Stimulated activated effector memory CD8-positive, alpha-beta T cell treated with anti-CD3 and anti-CD28 coated beads, Interleukin-12 subunit alpha, Interleukin-12 subunit beta, amount 100 ng/mL, for 72 hours (primary cell): ENCODE measurements at regions not wholly inside any gene's neighbourhood (a gene's known extent, or its start where the extent isn't known, plus 50 kb on each side); places are given as distances from the start of the nearest gene placed in this dataset.

ENCODE experiments used
- ATAC-seq: fragments of 150-1000 bp; cut with Tn5 transposase; 2 replicates; pipeline ENCODE4 v1.10.0; 2021
- DNase-seq, 2 donors: peaks; one replicate each; pipeline ENCODE4 v3.0.0; 2021 to 2022; ENCODE audit warnings: low spot score in 2 of 2
- H3K27ac Mint-ChIP-seq: one replicate; pipeline ENCODE4 v1.8.0; 2022; ENCODE audit warnings: mild to moderate bottlenecking, mixed read lengths
- H3K36me3 Mint-ChIP-seq: one replicate; pipeline ENCODE4 v1.8.0; 2022; ENCODE audit warnings: mild to moderate bottlenecking, mixed read lengths
- H3K4me1 Mint-ChIP-seq: one replicate; pipeline ENCODE4 v1.8.0; 2022; ENCODE audit warnings: mixed read lengths
- H3K4me3 Mint-ChIP-seq: one replicate; pipeline ENCODE4 v1.8.0; 2022; ENCODE audit warnings: mild to moderate bottlenecking, mixed read lengths
- H3K9me3 Mint-ChIP-seq: one replicate; pipeline ENCODE4 v1.8.0; 2022; ENCODE audit warnings: mixed read lengths

- no peak overlapping the region for H3K4me3 Mint-ChIP-seq
- ATAC-seq, result no peak
- H3K27ac Mint-ChIP-seq, result no peak overlapping the region
- DNase-seq, result no peak
- H3K36me3 Mint-ChIP-seq, result no peaks in the 10 kb centered on the region
- H3K9me3 Mint-ChIP-seq, result no peaks in the 10 kb centered on the region
- H3K4me1 Mint-ChIP-seq, result no peaks in the 10 kb centered on the region
Observed at GRCh38 chr22:48560389-48560751, 1267.3 kb downstream of the BRD1 start.

DNA sequence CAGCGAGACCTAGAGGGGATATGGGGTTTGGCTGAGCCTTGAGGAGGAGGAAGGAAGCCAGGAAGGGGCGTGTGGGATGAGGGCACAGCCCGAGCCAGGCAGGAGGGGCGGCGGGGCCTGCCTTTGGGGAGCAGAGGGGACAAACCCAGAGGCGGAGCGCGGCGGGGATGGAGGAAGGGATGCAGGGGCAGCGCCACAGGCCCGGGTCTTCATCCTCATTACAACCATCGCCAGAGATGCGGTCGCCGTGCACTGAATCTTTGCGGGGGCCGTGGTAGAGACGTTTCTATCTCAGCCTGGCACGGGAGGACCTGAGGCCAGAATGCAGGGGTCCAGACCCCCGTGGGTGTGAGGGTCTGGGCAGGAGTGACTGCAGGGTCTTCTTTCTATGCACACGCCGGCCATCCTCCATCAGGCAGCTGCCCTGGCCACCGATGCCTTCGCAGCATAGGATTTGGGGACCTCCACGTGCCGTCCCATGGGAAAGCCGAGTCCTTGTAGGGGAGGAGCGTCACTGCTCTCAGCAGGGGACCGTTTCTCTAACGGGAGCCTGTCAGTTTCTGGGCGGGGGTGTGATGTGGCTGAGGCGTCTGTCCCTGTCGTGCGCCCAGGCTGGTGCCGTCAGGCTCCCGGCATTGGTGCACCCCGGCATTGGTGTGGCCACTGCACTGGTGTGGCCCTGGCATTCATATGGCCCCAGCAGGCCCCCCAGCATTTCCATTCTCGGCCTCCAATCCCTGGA lies 1267.9 kb downstream of the BRD1 start:
- Mint-ChIP-seq H3K4me3 (no peak overlapping the region), H3K36me3 (no peaks in the 10 kb centered on the region), H3K9me3 (no peaks in the 10 kb centered on the region), H3K27ac (no peak overlapping the region), H3K4me1 (no peaks in the 10 kb centered on the region)
- ATAC-seq (no peak), DNase-seq (no peak)

DNA sequence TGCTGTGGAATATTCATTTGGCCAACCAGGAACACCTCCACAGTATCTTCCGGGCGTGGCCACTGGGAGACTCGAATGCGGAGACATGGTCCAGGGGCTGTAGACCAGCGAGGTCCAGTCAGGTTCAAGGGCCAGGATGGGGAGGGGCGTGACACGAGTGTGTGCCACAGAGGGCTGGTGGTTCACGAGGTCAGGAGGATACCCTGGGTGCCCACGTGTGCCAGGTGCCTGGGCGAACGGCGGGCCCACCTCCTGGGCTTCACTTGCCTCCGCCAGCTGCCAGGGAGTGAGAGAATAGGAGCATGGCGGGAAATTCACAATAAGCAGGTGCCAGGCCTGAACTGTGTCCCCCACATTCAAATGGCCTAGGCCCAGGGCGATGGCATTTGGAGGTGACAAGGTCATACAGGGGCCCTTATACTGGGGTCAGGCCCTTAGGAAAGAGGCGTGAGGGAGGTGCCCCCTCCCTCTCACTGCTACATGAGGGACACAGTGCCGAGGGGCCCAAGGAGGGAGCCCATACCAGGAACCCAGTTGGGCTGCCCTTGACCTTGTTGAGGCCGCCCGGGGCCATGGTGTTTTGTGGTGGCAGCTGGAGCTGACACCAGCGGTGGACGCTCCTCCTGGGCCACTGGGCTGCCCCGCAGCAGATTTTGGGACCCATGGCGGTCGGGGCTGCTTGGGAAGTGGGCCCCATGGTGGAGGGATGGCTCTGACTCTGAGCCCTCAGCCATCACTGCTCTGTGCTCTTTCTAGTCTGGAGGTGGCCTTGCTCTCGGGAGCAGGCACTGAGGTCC lies 1268.9 kb downstream of the BRD1 start:
- no peaks in the 10 kb centered on the region for H3K36me3 Mint-ChIP-seq
- DNase-seq (no peak), ATAC-seq (no peak)
- H3K27ac Mint-ChIP-seq, result no peak overlapping the region
- no peak overlapping the region for H3K4me3 Mint-ChIP-seq
- H3K9me3 Mint-ChIP-seq, result no peaks in the 10 kb centered on the region
- H3K4me1 Mint-ChIP-seq, result no peaks in the 10 kb centered on the region

GRCh38 chr22:48558016-48558415 lies 1269.7 kb downstream of the BRD1 start:
- Mint-ChIP-seq H3K4me1 (no peaks in the 10 kb centered on the region), H3K27ac (no peak overlapping the region)

DNA sequence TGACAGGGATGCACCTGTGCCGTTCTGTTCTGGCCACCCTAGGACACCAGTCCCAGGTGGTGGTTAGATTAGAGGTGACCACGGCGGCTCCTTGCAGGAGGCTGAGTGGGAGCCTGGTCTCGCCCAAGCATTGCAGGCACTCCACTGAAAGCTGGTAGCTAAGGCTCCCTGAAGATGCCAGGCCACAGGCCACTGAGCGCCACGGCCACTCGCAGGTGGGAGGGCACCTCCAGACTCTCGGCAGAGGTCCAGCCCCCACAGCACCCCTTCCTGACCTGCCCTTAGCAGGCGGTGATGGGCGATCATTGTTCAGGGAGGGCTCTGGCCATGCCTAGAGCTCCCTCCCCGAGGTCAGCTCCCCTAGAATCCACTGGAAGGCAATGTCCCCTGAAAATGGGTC lies 1270.2 kb downstream of the BRD1 start:
- H3K4me1 Mint-ChIP-seq, result no peaks in the 10 kb centered on the region
- H3K27ac Mint-ChIP-seq, result no peak overlapping the region
- no peaks in the 10 kb centered on the region for H3K9me3 Mint-ChIP-seq
- no peaks in the 10 kb centered on the region for H3K36me3 Mint-ChIP-seq
- DNase-seq, result no peak
- no peak for ATAC-seq
- no peak overlapping the region for H3K4me3 Mint-ChIP-seq

More at GRCh38 chr22:48558016-48558415, 1269.7 kb downstream of the BRD1 start:
- no peak for DNase-seq
- ATAC-seq, result no peak
- Mint-ChIP-seq H3K36me3 (no peaks in the 10 kb centered on the region), H3K9me3 (no peaks in the 10 kb centered on the region), H3K4me3 (no peak overlapping the region)

DNA sequence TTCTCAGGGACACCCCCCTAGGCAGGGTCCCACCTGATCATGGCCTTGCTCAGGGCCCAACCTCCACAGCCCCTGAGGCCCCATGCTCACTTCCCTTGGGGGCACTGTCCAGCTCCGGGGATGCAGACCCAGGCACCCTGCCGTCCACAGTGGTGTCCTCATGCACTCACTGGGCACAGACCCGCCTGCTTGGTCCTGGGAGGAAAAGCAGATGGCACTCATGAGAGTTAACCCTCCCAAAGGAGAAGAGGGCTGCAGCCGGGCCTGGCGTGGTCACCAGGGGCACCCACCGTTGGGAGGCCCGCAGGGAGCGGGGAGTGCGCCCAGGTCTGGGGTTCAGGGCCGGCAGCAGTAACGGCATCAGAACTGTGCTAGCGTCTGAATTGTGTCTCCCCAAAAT lies 1270.9 kb downstream of the BRD1 start:
- Mint-ChIP-seq H3K9me3 (no peaks in the 10 kb centered on the region), H3K36me3 (no peaks in the 10 kb centered on the region), H3K4me3 (no peak overlapping the region), H3K4me1 (no peaks in the 10 kb centered on the region), H3K27ac (no peak overlapping the region)
- ATAC-seq, result no peak
- no peak for DNase-seq

GRCh38 chr22:48556222-48556621 lies 1271.5 kb downstream of the BRD1 start:
- no peaks in the 10 kb centered on the region for H3K36me3 Mint-ChIP-seq
- ATAC-seq (no peak), DNase-seq (no peak)
- no peak overlapping the region for H3K4me3 Mint-ChIP-seq
- H3K27ac Mint-ChIP-seq, result no peak overlapping the region
- H3K9me3 Mint-ChIP-seq, result no peaks in the 10 kb centered on the region
- no peaks in the 10 kb centered on the region for H3K4me1 Mint-ChIP-seq

DNA sequence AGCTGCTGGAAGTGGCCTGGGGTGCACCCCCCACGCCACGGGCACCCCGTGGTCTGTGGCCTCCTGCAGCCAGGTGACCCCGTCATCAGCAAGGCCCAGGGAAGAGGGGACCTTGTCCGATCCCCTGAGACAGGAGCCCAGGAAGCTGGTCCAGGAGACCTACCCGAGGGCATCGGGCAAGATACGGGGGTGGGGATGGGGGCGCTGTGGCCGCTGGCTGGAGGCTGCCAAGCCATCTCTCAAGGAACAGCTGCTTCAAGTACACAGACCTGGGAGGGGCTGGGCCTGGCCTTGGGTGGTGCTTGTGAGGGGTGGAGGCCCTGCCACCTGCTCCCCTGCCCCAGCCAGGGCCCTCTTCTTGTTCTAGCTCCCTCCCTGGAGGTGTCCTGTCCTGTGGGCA lies 1272.1 kb downstream of the BRD1 start:
- no peaks in the 10 kb centered on the region for H3K4me1 Mint-ChIP-seq
- ATAC-seq (no peak), DNase-seq (no peak)
- H3K36me3 Mint-ChIP-seq, result no peaks in the 10 kb centered on the region
- H3K4me3 Mint-ChIP-seq, result no peak overlapping the region
- no peak overlapping the region for H3K27ac Mint-ChIP-seq
- H3K9me3 Mint-ChIP-seq, result no peaks in the 10 kb centered on the region

- no peak for DNase-seq
- H3K36me3 Mint-ChIP-seq, result no peaks in the 10 kb centered on the region
- no peaks in the 10 kb centered on the region for H3K4me1 Mint-ChIP-seq
- no peak for ATAC-seq
- H3K27ac Mint-ChIP-seq, result no peak overlapping the region
- no peaks in the 10 kb centered on the region for H3K9me3 Mint-ChIP-seq
- H3K4me3 Mint-ChIP-seq, result no peak overlapping the region
Observed at GRCh38 chr22:48554893-48555572, 1272.6 kb downstream of the BRD1 start.

DNA sequence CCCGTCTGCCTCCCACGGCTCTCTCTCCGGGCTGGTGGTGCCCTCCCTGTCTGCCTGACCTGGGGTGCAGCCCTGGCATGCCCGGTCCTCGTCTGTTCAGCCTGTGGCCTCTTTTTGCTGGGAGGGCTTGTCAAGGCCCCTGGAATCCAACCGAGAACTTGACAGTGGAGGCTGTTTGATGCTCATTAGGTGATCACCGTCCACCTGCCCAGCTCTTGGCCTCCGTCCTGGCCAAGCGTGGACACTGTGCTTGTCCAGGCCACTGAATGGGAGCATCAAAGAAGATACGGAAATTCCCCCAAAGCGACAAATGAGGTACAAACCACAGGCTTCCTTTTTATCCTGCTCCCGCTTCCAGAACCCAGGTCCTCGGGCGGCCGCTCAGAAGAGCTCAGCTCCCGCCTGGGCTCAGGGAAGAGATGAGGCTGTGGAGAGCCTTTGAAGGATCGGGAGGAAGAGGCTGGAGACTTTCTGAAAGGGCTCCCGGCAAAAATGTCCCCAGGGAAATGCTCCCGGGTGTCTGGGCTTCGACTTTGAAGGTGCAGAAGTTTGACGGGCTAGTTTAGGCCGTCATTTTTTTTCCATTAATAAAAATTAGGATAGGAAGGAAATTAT lies 1273.9 kb downstream of the BRD1 start:
- Mint-ChIP-seq H3K4me1 (no peaks in the 10 kb centered on the region), H3K4me3 (no peak overlapping the region), H3K9me3 (no peaks in the 10 kb centered on the region), H3K27ac (no peak overlapping the region), H3K36me3 (no peaks in the 10 kb centered on the region)
- DNase-seq (no peak), ATAC-seq (no peak)

DNA sequence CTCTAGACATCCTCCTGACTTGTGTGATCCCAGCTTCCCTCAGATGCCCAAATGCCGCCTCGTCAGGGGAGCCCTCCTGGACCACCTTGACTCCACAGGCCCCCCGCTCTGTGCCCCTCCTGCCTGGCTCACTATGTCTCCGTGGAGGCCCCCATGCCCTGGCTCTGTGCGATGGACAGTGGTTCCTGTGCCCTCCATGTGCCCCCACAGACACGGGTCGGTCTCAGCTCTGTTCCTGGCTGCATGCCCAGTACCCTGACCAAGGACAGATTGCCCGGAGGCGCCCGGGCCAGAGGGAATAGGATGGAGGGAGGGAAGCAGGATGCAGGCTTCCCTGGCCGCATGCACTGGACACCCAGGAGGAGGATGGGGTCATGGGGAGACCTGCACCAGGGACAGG lies 1274.6 kb downstream of the BRD1 start:
- Mint-ChIP-seq H3K4me1 (no peaks in the 10 kb centered on the region), H3K9me3 (no peaks in the 10 kb centered on the region), H3K36me3 (no peaks in the 10 kb centered on the region), H3K4me3 (no peak overlapping the region), H3K27ac (no peak overlapping the region)
- DNase-seq, result no peak
- no peak for ATAC-seq

GRCh38 chr22:48551716-48552268 lies 1275.9 kb downstream of the BRD1 start:
- H3K27ac Mint-ChIP-seq, result no peak overlapping the region
- no peak for ATAC-seq
- no peaks in the 10 kb centered on the region for H3K4me1 Mint-ChIP-seq

GRCh38 chr22:48551061-48551460 lies 1276.6 kb downstream of the BRD1 start:
- Mint-ChIP-seq H3K27ac (no peak overlapping the region), H3K4me1 (no peaks in the 10 kb centered on the region), H3K9me3 (no peaks in the 10 kb centered on the region), H3K36me3 (no peaks in the 10 kb centered on the region), H3K4me3 (no peak overlapping the region)
- DNase-seq (no peak), ATAC-seq (no peak)

More at GRCh38 chr22:48551716-48552268, 1275.9 kb downstream of the BRD1 start:
- Mint-ChIP-seq H3K9me3 (no peaks in the 10 kb centered on the region), H3K4me3 (no peak overlapping the region), H3K36me3 (no peaks in the 10 kb centered on the region)
- no peak for DNase-seq

DNA sequence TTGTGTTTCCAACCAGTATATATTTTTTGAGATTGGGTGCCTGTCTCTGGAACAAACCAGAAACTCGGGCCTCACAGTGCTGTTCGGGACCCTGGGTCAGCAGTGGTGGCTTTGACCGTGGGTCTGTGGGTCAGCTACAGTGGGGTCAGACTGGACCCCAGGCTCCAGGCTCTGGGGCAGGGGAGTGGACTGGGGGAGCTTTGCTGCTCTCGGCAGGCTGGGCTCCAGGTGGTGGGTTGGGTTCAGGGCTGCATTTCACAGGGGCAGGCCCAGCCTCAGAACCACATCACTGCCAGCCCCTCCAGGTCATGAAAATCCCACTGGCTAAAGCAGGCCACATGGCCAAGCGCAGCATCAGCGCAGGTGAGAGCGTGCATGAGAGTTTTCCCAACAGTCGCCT lies 1279.3 kb downstream of the BRD1 start:
- no peaks in the 10 kb centered on the region for H3K36me3 Mint-ChIP-seq
- no peaks in the 10 kb centered on the region for H3K4me1 Mint-ChIP-seq
- DNase-seq (no peak), ATAC-seq (no peak)
- no peaks in the 10 kb centered on the region for H3K9me3 Mint-ChIP-seq
- no peak overlapping the region for H3K27ac Mint-ChIP-seq
- no peak overlapping the region for H3K4me3 Mint-ChIP-seq

GRCh38 chr22:48547971-48548370 lies 1279.7 kb downstream of the BRD1 start:
- no peaks in the 10 kb centered on the region for H3K4me1 Mint-ChIP-seq
- DNase-seq, result no peak
- no peaks in the 10 kb centered on the region for H3K9me3 Mint-ChIP-seq
- H3K4me3 Mint-ChIP-seq, result no peak overlapping the region
- H3K27ac Mint-ChIP-seq, result no peak overlapping the region
- no peaks in the 10 kb centered on the region for H3K36me3 Mint-ChIP-seq
- no peak for ATAC-seq
